GM18870 (cell line): ENCODE measurements at regions not wholly inside any gene's neighbourhood (a gene's known extent, or its start where the extent isn't known, plus 50 kb on each side); places are given as distances from the start of the nearest gene placed in this dataset.
A peak's percentile ranks its signal among the peaks of the same experiment; 100 is the strongest.
"Not testable (repeated sequence)": the region's sequence is repeated elsewhere in the genome, so short reads cannot be mapped to it uniquely, and the experiment has no call there.

Experiments used
- ATAC-seq: cut with Tn5 transposase; IDR thresholded peaks from one replicate; pipeline ENCODE4 v1.9.1; 2021; ENCODE audit warnings: moderate library complexity; ENCODE audit not compliant: unreplicated experiment

GRCh38 chr6:9851006-9851405 lies 563.9 kb downstream of the TFAP2A start:
- ATAC-seq: no peak

DNA sequence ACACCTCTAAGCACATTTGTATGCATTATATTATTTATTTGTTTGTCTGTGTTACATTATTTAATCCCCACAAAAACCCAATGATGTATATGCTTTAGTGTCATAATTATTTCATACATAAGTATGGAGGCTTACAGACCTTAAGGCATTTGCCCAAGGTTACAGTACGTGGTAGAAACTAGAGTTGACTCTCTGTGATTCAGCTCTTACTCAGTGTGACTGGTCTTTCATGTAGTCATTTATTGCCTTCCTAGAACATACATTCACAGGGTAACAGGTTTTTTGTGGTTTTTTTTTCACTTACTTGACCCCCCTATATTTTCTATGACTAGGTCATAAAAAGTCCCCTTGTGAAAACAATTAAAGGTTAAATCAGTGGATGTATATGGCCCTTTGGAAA lies 566.8 kb downstream of the TFAP2A start:
- no peak for ATAC-seq

DNA sequence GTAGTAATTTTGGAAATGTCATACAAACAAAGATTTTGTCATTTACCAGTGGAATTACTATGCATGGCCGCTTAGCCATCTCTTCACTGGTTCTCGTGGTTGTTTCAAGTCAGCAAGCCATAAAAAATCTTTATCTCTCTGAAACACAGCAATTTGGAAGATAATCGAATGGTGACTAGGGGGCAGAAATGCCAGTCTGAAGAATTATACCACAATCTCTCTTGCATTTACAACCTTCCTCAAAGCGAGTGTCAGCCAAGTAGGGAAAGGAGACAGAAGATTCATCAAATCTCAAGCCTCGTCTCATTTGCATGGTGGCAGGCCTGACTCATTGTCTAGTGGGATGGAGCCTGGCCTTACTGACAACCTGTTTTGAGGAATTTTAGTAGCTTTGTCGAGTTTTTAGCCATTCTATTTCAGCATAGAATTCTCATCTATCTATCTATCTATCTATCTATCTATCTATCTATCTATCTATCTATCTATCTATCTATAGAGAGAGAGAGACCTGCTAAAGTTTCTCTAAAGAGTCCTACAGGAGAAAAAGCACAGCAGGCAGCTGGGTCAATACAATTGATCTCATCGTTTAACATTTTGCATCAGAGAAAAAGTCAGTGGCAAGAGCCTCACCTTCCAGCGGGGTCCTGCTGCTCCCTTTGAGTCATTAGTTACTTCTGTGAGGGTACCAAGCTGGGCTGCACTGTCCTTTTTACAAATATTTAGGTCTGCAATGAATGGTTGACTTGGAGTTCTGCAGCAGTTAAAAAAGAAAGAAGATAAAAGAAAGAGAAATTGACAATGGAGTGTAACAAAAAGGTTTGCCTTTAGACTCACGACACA lies 572.8 kb downstream of the TFAP2A start:
- ATAC-seq: no peak

GRCh38 chr6:9834233-9834632 lies 580.6 kb downstream of the TFAP2A start:
- ATAC-seq: no peak

DNA sequence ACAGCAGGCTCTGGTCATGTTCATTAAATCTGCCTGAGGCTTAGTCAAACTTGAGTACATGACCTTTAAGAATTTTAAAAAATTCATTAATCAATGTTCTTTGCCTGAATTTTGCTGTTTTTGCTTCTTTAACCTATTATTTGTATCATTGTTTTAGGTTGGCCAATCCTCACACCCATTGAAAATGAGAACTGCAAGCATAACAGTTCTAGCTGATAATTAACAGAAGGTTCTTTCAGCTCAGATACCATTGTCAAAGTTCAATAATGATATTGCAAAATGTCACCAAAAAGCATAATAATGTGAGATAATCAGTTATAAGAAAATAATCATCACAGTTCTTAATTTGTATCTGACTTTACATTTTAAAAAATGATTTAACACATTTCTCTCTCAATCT lies 583.1 kb downstream of the TFAP2A start:
- no peak for ATAC-seq

DNA sequence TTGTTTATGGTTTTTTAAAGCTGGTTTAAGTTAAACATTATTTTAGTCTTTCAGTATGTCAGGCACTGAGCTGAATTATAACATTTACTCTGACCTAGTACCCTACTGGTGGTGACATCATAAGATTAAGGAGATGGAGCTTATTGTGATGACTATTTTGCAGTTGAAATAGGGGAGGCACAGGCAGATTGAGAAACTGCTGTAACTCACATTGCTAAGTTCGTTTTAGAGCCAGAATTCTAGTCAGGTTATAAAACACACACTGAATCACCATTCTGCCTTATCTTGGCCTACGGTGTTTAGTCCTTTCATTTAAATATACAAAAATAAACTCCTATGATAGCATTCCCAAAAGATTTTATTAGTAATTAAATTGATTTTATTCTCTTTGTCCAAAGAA lies 584.1 kb downstream of the TFAP2A start:
- ATAC-seq: no peak

- ATAC-seq: no peak
These were observed 589.3 kb downstream of the TFAP2A start for GRCh38 chr6:9825526-9825925.

DNA sequence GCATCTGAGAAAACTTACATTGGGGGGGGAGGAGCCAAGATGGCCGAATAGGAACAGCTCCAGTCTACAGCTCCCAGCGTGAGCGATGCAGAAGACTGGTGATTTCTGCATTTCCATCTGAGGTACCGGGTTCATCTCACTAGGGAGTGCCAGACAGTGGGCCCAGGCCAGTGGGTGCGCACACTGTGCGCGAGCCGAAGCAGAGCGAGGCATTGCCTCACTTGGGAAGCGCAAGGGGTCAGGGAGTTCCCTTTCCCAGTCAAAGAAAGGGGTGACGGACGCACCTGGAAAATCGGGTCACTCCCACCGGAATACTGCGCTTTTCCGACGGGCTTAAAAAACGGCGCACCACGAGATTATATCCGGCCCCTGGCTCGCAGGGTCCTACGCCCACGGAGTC lies 604.1 kb downstream of the TFAP2A start:
- ATAC-seq: not testable (repeated sequence)

DNA sequence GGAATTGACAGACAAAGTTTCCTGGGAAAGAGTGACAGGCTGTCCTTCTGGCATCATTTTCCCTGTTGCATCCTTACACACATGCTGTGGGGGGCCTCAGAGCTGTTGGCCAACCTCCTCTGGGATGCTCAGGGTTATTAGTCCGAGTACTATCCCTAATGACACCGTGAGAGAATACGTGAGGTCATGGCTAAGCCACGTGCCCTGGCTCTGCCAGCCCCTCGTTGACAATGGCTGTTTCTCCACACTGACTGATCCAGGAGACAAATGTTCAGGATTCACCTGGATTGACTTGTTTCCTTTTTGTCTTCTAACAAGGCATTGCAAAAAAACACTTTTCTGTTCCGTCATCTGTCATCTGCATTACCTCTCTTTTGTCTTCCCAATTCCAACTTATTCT lies 604.6 kb downstream of the TFAP2A start:
- ATAC-seq: no peak

DNA sequence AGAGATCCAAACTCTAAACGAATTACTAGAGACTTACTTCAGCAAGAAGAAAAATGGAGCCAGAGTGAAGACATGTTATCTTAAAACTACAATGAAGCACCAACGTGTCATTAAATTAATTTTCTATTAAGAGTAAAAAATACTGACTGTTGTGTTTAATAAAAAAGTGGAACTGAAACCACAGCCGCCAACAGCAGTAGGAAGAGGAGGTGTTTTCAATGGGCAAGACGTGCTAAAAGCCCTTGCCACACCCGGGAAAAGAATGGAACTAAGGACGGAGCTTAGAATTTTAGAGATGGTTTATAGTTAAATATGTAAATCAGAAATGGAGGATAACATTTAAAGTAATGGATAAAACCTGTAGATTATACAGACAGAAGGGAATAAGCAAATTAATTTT lies 608.7 kb downstream of the TFAP2A start:
- ATAC-seq: no peak

DNA sequence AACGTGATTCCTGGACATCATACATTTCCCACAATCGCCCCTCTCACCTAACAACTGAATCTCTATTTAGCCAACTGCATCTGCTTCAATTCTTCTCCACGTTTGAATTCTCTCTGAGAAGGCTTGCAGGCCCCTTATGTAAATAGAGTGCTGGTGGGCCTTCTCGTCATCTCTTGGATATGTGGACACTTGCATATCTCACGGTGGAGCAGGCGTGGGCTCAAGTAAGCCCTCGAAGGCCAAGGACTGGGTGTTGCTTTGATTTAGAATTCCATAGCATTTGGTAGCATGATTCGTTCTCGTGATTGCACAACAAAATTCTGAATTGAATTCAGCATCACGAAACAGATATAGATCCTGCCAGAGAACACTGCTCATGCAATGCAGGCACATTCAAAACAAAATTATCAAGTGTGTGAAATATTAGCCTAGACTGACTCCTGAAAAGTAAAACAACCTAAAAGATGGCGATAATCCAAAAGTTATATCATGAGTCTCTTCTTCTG lies 613.6 kb downstream of the TFAP2A start:
- no peak for ATAC-seq

DNA sequence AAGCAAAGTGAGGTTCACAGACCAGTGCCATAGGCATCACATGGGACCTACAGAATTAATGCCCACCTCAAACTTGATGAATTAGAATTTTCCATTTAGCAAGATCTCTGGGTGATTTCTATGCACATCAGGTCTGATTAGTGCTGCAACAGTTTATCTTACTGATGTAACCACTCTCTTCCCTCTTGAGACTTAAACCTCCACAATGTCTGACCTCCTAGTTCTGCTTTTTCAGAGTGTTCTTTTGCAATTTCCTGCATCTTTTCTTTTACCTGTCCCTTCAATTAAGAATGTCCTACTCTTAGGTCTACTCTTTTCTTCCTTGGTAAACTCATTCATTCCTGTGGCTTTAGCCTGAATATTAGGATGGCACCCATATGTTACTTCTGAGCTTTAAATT lies 615.3 kb downstream of the TFAP2A start:
- ATAC-seq: no peak

GRCh38 chr6:9796827-9797226 lies 618.0 kb downstream of the TFAP2A start:
- no peak for ATAC-seq

DNA sequence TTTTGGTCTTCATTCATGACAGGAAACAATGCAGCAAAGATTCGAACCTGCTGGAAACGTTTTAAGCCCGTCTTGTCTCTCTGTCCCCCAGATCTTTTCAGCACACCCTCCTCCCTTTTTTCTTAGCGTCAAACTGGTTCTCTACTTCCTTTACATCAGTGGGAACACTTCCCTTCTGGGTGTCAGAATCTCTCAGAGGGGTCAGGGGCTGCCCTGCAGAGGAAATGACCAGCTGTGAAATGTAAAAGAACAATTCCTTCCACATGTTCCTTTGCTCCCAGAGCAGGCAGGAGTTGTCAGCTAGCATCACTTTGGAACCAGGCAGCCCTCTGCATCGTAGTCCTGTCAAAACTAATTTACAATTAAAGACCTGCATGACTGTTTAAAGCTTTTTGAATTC lies 619.0 kb downstream of the TFAP2A start:
- no peak for ATAC-seq

- no peak for ATAC-seq
These were observed 625.7 kb downstream of the TFAP2A start for GRCh38 chr6:9789201-9789600.

GRCh38 chr6:9784786-9785185 lies 630.1 kb downstream of the TFAP2A start:
- no peak for ATAC-seq

DNA sequence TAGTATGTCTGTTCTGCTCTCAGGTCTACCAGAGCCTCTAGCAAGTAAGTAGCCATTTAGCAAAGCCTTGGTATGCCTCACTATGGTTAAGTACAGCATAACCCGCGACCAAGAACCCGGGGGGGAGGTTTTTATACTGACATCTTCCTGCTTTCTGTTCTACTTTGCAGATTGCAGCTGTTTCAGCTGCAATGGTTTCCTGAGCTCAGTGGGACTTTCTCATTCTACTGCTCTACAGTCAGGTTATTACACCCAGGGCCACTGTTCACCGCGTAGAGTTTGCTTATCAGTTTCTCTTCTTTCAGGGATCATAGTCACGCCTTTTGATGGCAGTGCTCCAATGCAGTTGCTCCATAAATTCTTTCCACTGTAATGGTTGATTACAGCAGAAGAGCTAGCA lies 631.3 kb downstream of the TFAP2A start:
- ATAC-seq: no peak

DNA sequence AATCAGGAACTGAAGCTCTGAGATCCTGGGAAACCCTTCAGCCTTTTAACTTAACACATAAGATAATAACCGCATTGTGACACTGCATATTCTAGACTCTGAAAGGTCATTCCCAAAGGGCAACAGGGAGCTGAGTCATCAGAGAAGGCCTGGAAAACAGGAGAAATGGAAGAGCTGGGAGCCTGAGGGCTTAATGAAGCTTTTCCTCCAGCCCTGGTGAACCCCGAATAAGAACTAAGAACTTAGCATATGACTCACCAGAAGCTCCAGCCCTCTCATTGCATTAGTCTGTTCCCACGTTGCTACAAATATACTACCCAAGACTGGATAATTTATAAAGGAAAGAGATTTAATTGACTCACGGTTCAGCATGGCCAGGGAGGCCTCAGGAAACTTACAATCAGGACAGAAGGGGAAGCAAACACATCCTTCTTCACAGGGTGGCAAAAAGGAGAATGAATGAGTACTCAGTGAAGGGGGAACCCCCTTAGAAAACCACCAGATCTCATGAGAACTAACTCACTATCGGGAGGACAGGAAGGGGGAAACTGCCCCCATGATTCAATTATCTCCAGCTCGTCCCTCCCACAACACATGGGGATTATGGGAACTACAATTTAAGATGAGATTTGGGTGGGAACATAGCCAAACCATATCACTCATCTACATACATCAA lies 648.5 kb downstream of the TFAP2A start:
- peak; percentile 67 for ATAC-seq

DNA sequence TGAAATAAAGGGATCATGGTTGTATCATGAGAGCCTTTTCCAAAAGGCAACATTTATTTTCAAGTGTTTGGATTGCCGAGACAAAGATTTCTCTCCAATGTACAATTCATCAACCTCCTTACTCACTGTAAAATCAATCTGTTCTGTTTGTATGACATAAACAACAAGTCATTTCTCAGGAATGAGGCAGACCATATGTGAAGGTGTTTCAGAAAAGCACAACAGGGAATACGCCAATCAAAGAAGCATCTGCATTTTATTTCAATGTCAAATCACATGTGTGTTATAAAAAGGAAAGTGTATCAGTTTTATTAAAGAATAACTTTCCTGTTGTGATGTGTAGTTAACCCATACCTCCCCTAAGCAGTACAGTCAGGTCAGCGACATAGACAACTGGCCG lies 653.7 kb downstream of the TFAP2A start:
- no peak for ATAC-seq

GRCh38 chr6:9754515-9754914 lies 660.4 kb downstream of the TFAP2A start:
- no peak for ATAC-seq

DNA sequence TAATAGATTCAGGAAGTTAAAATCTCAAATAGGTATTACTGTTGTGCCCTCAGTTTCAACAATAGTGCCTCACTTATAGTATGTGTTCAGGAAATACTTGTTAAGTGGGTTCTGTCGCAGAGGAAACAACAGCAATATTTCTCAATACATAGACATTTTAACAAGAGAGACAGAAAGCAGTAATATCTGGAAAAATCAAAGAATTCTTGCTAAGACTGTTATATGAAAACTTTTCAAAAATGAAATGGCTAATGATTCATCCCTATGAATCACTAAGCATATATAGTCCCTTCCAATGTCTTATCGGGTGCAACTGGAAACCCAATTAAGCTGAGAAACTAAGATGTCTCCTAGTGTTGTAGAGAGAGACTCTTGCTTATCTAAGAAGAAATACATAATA lies 668.9 kb downstream of the TFAP2A start:
- ATAC-seq: no peak

GRCh38 chr6:9745476-9745875 lies 669.4 kb downstream of the TFAP2A start:
- no peak for ATAC-seq
